Anterior cingulate cortex (tissue), 58 donors: ENCODE measurements at regions not wholly inside any gene's neighbourhood (a gene's known extent, or its start where the extent isn't known, plus 50 kb on each side); places are given as distances from the start of the nearest gene placed in this dataset.

Source experiments
- DNase-seq, 58 donors: peaks; one replicate each; lab custom pipeline; 2025; lab: John Stamatoyannopoulos, UW

GRCh38 chr4:73001885-73002284, 67.6 kb downstream of the COX18 start:
- no peak for DNase-seq

- DNase-seq, result peak in 1 of 58 donors; percentile 8
These were observed 72.1 kb downstream of the COX18 start for GRCh38 chr4:72997409-72997808.

GRCh38 chr4:72994670-72995069, 74.8 kb downstream of the COX18 start:
- DNase-seq, result no peak

DNA sequence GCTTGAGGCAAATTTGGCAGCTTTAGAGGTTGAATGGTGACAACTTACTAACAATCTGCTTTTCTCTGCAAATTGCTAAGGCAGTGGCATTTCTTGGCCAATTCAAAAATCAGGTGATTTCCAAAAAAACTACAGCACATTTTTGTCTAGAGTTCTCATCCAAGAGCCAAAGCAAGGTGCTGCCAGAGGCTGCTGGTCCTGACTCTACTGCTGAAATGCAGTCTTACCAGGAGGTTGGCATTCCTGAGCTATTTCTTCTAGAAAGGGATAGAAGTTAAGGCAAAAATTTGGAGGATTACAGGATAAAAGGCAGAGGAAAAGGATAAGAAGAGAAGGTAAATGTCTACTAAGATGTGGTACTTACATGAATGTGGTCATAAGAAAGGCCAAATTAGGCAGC, 75.6 kb downstream of the COX18 start:
- DNase-seq, result no peak

- no peak for DNase-seq
These were observed 77.6 kb downstream of the COX18 start for GRCh38 chr4:72991873-72992272.

- DNase-seq, result no peak
These were observed 81.5 kb downstream of the COX18 start for GRCh38 chr4:72987741-72988729.

- DNase-seq, result no peak
These were observed 85.2 kb downstream of the COX18 start for GRCh38 chr4:72984351-72984750.

GRCh38 chr4:72983709-72984108, 85.8 kb downstream of the COX18 start:
- DNase-seq, result no peak

- no peak for DNase-seq
These were observed 91.5 kb downstream of the COX18 start for GRCh38 chr4:72977936-72978485.

GRCh38 chr4:72975488-72975784, 94.1 kb downstream of the COX18 start:
- DNase-seq, result no peak

GRCh38 chr4:72974694-72975487, 94.6 kb downstream of the COX18 start:
- no peak for DNase-seq

DNA sequence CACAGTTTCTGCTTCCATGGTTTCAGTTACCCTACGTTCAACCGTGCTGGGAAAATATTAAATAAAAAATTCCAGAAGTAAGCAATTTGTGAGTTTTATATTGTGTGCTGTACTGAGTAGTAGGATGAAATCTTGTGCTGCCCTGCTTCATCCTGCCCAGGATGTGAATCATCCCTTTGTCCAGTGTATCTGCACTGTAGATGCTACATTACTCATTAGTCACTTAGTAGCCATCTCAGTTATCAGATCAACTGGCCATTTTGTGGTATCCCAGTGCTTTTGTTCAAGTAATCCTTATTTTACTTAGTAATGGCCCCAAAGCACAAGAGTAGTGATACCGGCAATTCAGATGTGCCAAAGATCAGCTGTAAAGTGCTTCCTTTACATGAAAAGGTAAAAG, 97.9 kb downstream of the COX18 start:
- no peak for DNase-seq

GRCh38 chr4:72970756-72971155, 98.8 kb downstream of the COX18 start:
- no peak for DNase-seq

- peak in 28 of 58 donors; percentile 1 to 73 (median 12) for DNase-seq
These were observed 99.5 kb downstream of the COX18 start for GRCh38 chr4:72969976-72970375.

DNA sequence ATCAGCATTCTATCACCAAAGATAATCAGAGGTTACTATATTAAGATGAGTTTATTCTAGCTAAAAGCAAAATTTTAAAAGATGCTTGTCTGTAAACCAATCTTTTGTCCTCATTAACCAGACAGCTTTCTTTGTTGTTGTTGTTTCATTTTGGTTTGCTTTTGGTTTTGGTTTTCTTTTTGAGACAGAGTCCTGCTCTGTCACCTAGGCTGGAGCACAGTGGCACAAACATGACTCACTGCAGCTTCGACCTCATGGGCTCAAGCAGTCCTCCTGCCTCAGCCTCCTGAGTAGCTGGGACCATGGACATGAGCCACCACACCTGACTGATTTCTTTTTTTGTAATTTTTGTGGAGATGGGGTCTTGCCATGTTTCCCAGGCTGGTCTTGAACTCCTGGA, 102.9 kb downstream of the COX18 start:
- no peak for DNase-seq

DNA sequence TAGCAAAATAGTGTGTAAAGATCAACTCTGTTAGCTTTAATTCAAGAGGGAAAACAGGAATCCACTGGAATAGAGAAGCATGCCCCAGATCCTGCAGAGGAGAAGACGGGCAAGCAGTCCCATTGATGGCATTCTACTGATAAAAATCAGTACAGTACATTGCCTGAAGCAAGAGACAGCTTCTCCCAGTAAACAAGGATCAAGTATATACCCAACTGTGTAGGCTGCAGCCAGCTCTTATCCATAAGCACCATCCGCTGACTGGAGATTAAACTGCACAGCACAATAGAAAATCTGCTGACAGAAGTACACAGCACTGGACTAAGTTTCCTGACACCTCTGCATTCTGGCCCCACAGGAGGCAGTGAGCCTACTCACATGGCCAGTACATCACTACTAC, 110.1 kb downstream of the COX18 start:
- no peak for DNase-seq

DNA sequence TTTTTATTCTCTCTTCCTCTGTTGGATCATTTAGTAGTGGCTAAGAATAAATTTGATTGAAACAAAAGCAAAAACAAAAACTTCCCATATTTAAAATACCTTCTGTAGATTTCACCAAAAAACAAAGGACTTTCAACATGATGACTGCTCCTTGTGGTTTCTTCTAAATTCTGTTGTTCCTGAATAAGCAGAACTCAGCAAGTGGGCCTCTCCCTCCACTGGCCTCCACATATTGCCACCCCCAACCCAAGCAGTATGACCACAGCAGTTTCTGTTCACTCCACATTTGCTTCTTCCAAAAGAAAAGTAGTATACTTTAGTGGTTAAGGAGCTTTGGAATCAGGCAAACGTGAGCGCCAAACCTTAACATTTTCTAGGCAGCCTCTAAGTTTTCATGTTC, 114.7 kb downstream of the COX18 start:
- DNase-seq, result no peak

- DNase-seq, result no peak
These were observed 115.9 kb downstream of the COX18 start for GRCh38 chr4:72953571-72953970.

DNA sequence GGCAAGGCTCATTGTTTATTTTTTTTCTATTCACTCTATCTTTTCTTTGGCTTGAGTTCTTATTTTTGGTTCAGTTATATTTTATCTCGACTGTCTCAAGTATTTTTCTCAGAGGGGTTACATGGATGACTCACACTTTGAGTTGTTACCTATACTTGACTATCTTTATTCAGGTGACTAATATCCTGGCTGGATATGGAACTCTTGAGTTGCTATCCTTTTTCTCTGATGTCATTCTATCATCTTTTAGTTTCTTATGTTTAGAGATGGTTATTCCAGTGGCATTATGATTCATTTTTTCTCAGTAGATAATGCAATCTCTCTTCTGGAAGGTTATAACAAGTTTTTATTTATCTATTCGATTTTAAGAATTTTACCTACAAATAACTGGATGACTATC, 117.9 kb downstream of the COX18 start:
- no peak for DNase-seq

GRCh38 chr4:72951147-72951546, 118.4 kb downstream of the COX18 start:
- DNase-seq, result no peak

- no peak for DNase-seq
These were observed 121.4 kb downstream of the COX18 start for GRCh38 chr4:72948080-72948479.
